ENCODE measurements at regions not wholly inside any gene's neighbourhood (a gene's known extent, or its start where the extent isn't known, plus 50 kb on each side); places are given as distances from the start of the nearest gene placed in this dataset.

DNA sequence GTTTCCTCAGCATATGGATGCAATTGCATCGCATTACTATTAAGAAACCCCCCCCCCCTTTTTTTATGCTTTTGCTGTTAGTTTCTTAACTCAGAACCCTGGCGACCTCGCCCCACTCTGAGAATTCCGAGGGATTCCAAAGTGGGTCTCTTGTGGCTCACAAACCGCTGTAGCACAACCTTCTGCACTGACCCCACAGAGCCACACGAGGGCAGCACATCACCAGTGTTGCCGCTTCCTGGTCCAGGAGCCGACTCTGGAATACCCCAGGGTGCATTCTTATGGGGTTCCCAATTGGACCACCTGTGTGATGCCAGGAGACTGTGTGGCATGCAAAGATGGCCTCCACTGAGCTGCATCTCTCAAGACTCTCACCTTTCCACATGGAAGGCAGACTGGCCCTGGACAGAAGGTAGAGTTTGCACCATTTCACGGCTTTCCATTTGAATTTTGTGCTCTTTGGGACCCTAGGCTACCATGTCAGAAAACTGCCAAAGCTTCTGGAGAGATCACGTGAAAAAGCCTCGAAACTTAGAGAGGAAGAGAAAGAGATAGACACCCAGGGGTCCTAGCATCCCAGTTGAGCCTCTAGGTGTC is 432.7 kb upstream of the ASIC2 start:
- no peak for DNase-seq (ENCODE audit: low spot score)
- Histone ChIP-seq H3K27ac (no peak overlapping the region), H3K4me3 (no peak overlapping the region), H3K27me3 (no peaks in the 10 kb centered on the region), H3K36me3 (no peaks in the 10 kb centered on the region), H3K4me1 (no peaks in the 10 kb centered on the region), H3K9me3 (no peaks in the 10 kb centered on the region)
- TF ChIP-seq, protein P1, sequence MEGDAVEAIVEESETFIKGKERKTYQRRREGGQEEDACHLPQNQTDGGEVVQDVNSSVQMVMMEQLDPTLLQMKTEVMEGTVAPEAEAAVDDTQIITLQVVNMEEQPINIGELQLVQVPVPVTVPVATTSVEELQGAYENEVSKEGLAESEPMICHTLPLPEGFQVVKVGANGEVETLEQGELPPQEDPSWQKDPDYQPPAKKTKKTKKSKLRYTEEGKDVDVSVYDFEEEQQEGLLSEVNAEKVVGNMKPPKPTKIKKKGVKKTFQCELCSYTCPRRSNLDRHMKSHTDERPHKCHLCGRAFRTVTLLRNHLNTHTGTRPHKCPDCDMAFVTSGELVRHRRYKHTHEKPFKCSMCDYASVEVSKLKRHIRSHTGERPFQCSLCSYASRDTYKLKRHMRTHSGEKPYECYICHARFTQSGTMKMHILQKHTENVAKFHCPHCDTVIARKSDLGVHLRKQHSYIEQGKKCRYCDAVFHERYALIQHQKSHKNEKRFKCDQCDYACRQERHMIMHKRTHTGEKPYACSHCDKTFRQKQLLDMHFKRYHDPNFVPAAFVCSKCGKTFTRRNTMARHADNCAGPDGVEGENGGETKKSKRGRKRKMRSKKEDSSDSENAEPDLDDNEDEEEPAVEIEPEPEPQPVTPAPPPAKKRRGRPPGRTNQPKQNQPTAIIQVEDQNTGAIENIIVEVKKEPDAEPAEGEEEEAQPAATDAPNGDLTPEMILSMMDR (IDR thresholded peaks at IDR 0.05), result peak; percentile 37 to 60

DNA sequence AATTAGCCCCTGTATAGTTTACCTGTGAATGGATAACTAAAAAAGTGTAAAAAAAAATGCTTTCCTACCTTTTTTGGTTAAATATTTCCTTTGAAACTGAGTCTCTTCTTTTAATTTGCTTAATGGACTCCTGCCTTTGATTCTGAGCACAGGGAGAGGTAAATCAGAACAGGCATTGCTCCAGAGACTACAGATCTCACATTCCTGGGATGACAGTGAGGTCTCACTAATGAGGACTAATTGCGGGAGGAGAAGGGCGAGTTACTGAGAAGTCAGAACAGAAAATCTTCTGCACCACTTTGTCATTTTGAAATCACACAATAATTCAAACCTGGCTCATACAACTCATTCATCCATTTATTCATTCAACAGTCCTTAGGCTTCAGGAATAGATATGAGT is 437.0 kb upstream of the ASIC2 start:
- H3K9me3 ChIP-seq, result no peaks in the 10 kb centered on the region
- TF ChIP-seq, protein P1 (IDR thresholded peaks at IDR 0.05), result no peak
- no peak for DNase-seq (ENCODE audit: low spot score)
- H3K4me1 ChIP-seq, result no peaks in the 10 kb centered on the region
- H3K36me3 ChIP-seq, result no peaks in the 10 kb centered on the region
- no peaks in the 10 kb centered on the region for H3K27me3 ChIP-seq
- no peak overlapping the region for H3K4me3 ChIP-seq
- no peak overlapping the region for H3K27ac ChIP-seq

DNA sequence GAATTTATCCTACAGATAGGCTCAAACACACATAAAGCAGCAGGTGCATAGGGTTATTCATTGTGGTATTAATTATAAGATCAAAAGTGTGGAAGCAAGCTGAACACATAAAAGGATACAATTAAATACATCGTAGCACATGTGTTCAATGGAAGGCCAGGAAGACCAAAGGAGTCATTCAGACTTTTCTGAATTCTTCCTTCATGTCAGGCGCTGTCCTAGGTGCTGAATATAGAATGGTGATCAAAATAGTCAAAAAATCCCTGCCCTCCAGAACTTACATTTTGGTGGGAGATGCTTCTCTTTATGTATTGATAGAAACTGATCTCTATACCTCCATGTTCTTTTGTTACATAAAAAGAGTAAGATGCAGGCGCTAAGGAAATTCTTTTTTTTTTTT is 439.0 kb upstream of the ASIC2 start:
- H3K27ac ChIP-seq, result no peak overlapping the region
- no peak overlapping the region for H3K4me3 ChIP-seq
- H3K27me3 ChIP-seq, result no peaks in the 10 kb centered on the region
- H3K9me3 ChIP-seq, result no peaks in the 10 kb centered on the region
- TF ChIP-seq, protein P1 (IDR thresholded peaks at IDR 0.05), result no peak
- H3K36me3 ChIP-seq, result no peaks in the 10 kb centered on the region
- H3K4me1 ChIP-seq, result no peaks in the 10 kb centered on the region
- no peak for DNase-seq (ENCODE audit: low spot score)

DNA sequence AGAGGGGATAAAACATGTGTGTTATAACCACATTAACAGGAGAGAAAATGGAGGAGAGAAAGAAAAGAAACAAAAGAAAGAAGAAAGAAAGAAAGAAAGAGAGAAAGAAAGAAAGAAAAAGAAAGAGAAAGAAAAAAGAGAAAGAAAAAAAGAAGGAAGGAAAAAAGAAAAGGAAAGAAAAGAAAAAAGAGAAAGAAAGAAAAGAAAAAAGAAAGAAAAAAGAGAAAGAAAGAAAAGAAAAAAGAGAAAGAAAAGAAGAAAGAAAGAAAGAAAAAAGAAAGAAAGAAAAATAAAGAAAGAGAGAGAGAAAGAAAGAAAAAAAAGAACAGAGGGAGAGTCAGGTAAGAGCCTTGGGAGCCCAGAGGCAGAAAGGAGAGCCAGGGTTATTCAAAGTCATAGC is 446.6 kb upstream of the ASIC2 start:
- no peaks in the 10 kb centered on the region for H3K36me3 ChIP-seq
- no peaks in the 10 kb centered on the region for H3K27me3 ChIP-seq
- DNase-seq (ENCODE audit: low spot score), result no peak
- H3K4me3 ChIP-seq, result no peak overlapping the region
- no peak overlapping the region for H3K27ac ChIP-seq
- H3K4me1 ChIP-seq, result no peaks in the 10 kb centered on the region
- TF ChIP-seq, protein P1 (IDR thresholded peaks at IDR 0.05), result no peak
- H3K9me3 ChIP-seq, result no peaks in the 10 kb centered on the region

DNA sequence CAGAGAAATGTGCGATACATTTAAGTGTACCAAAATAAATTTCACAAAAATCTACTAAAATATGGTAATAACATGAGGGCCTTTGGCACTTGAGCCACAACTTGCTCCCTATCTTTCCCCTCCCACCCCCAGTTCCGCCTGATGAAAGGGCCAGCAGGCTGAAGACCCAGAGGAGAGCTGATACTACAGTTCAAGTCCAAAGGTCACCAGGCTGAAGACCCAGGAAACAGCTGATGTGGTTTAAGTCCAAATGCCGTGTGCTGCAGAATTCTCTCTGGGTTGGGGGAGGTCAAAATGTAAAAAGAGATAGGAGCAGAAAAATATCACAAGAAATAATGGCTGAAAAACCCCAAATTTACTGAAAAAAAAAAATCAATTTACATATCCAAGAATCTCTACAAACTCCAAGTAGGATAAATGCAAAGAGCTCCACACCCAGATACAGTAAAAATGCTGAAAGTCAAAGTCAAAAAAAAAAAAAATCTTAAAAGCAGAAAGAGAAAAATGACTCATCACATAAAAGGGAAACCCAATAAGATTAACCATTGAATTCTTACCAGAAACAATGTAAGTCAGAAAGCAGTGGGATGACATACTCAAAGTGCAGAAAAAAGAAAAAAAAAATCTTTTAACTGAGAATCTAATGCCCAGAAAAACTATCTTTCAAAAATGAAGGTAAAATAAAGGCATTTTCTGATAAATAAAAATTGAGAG is 452.1 kb upstream of the ASIC2 start:
- Histone ChIP-seq H3K27ac (no peak overlapping the region), H3K4me1 (no peaks in the 10 kb centered on the region), H3K27me3 (no peaks in the 10 kb centered on the region), H3K36me3 (no peaks in the 10 kb centered on the region), H3K9me3 (no peaks in the 10 kb centered on the region), H3K4me3 (no peak overlapping the region)
- TF ChIP-seq, protein P1 (IDR thresholded peaks at IDR 0.05), result no peak
- no peak for DNase-seq (ENCODE audit: low spot score)

DNA sequence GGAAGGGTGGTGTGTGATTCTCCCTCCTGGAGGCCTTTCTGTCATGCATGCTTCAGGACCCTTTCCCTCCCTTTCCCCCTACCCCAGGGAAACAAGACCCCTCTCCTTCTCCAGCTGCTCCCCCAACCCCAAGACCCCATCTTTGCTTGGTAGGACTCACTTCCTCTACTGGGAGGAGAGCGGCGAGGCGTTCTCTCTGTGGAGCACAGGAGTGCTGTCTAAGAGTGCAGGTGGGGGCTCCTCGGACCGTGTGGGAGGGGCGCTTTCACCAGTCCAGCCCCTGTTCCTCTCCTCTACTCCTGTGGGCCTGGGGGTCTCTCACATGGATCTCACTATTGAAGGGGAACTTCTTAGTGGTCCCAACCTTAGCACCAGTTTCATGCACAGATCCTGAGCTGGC is 456.1 kb upstream of the ASIC2 start:
- TF ChIP-seq, protein P1 (IDR thresholded peaks at IDR 0.05), result no peak
- Histone ChIP-seq H3K27ac (no peak overlapping the region), H3K9me3 (no peaks in the 10 kb centered on the region), H3K4me1 (no peaks in the 10 kb centered on the region), H3K27me3 (no peaks in the 10 kb centered on the region), H3K36me3 (no peaks in the 10 kb centered on the region), H3K4me3 (no peak overlapping the region)
- DNase-seq (ENCODE audit: low spot score), result no peak
